ENCODE measurements at regions not wholly inside any gene's neighbourhood (a gene's known extent, or its start where the extent isn't known, plus 50 kb on each side); places are given as distances from the start of the nearest gene placed in this dataset.

- Histone ChIP-seq H4K91ac (ENCODE audit: insufficient read length, low read depth, low read length) (no peak overlapping the region), H3K18ac (ENCODE audit: insufficient read length, low read depth, low read length) (no peak overlapping the region), H2BK5ac (ENCODE audit: insufficient read length, low read length) (no peak overlapping the region), H3K4me2 (ENCODE audit: insufficient read depth, insufficient read length, low read length) (no peak overlapping the region), H4K20me1 (ENCODE audit: control insufficient read depth, insufficient read depth, insufficient read length) (no peaks in the 10 kb centered on the region), H3K4ac (ENCODE audit: low read depth, low read length) (no peak overlapping the region), H3K9me3 (ENCODE audit: control insufficient read depth, low read depth, low read length) (no peaks in the 10 kb centered on the region), H3K79me1 (ENCODE audit: insufficient read depth, low read depth, low read length, poor library complexity, severe bottlenecking) (no peaks in the 10 kb centered on the region), H2BK15ac (ENCODE audit: low read depth, low read length) (no peak overlapping the region), H3K79me2 (ENCODE audit: insufficient read depth, low read length) (no peaks in the 10 kb centered on the region), H2BK120ac (ENCODE audit: low read depth, low read length, poor library complexity, severe bottlenecking) (no peak overlapping the region), H3K14ac (ENCODE audit: insufficient read depth, low read length) (no peak overlapping the region), H2BK20ac (ENCODE audit: low read depth, low read length, poor library complexity, severe bottlenecking) (no peak overlapping the region), H2BK12ac (ENCODE audit: insufficient read length, low read depth, low read length) (no peak overlapping the region), H2AK5ac (ENCODE audit: insufficient read length, low read length) (no peak overlapping the region), H4K8ac (replicated peaks; ENCODE audit: insufficient read length, low read depth, low read length) (no peak overlapping the region), H3T11ph (ENCODE audit: low read length) (no peak overlapping the region), H3K23me2 (ENCODE audit: insufficient read length, low read depth, low read length, poor library complexity, severe bottlenecking) (no peaks in the 10 kb centered on the region), H3K27ac (ENCODE audit: insufficient read length, low read depth, low read length) (no peak overlapping the region), H3K23ac (ENCODE audit: insufficient read length, low read depth, low read length) (no peak overlapping the region), H2AFZ (ENCODE audit: low read length) (no peak overlapping the region), H3K27me3 (ENCODE audit: insufficient read depth, low read length) (no peaks in the 10 kb centered on the region), H4K5ac (ENCODE audit: insufficient read length, low read depth, low read length) (no peak overlapping the region), H3K4me1 (ENCODE audit: insufficient read depth, low read length) (no peaks in the 10 kb centered on the region), H3K56ac (ENCODE audit: insufficient read length, low read depth, low read length) (no peak overlapping the region), H3K9ac (ENCODE audit: extremely low read depth, insufficient read length, low read length) (no peak overlapping the region)
- Mint-ChIP-seq H3K27me3 (ENCODE audit: low read depth) (no peaks in the 10 kb centered on the region), H3K36me3 (ENCODE audit: insufficient read depth in 1 of 3, low read depth in 3 of 3) (no peaks in the 10 kb centered on the region), H3K4me1 (no peaks in the 10 kb centered on the region), H3K27ac (no peak overlapping the region), H3K4me3 (no peak overlapping the region), H3K9me3 (no peaks in the 10 kb centered on the region; a peak in 1 of 5 replicates)
- DNase-seq: no peak
- no peak for TF ChIP-seq CTCF (conservative IDR thresholded peaks at IDR 0.05)
- WGBS (ENCODE audit: extremely low coverage, insufficient read length, low lambda C conversion rate): no CpG with 5 or more reads among the region's 1 CpG
Observed at GRCh38 chr7:10429511-10429910, 544.2 kb upstream of the PHF14 start.

Measured in H9 (cell line).